GM21717 (cell line): ENCODE measurements at regions not wholly inside any gene's neighbourhood (a gene's known extent, or its start where the extent isn't known, plus 50 kb on each side); places are given as distances from the start of the nearest gene placed in this dataset.
A peak's percentile ranks its signal among the peaks of the same experiment; 100 is the strongest.

Experiments used
- ATAC-seq: cut with Tn5 transposase; IDR thresholded peaks from one replicate; pipeline ENCODE4 v1.9.1; 2021; ENCODE audit warnings: mild to moderate bottlenecking, moderate library complexity; ENCODE audit not compliant: unreplicated experiment

DNA sequence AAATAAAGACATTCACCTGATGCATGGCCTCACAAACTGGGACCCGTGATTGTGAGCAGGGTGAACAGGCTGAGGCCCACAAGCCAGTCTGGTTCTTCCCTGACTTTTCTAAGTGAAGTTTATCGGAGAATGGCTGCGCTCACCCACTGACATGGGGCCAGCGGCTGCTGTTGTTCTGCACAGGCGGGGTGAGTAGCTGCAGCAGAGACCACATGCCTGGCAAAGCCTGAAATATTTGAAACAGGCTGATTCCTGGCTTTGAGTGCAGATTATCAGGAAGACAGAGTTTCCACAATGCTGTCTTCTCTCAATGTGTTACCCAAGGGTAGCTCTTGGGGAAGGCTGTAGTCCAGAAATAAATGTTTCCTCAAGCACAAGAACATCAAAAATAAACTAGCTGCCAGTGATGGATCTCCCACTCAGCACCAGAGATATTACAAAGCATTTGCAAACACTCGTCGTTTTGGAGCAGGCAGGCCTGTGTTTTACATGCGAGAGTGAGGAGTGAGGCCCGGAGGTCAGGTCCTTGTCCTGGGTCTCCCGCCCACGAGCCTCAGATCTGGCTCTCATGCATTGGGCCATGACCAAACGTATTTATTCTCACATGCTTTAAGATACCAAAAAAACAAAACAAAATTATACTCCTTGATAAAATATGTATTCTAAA is 647.1 kb downstream of the GALR1 start:
- ATAC-seq = no peak

GRCh38 chr18:77897606-77898005 is 648.0 kb downstream of the GALR1 start:
- no peak for ATAC-seq

GRCh38 chr18:77899972-77900754 is 650.5 kb downstream of the GALR1 start:
- peak; percentile 98 for ATAC-seq

- ATAC-seq = no peak
Measured at GRCh38 chr18:77905011-77905410, 655.4 kb downstream of the GALR1 start.

DNA sequence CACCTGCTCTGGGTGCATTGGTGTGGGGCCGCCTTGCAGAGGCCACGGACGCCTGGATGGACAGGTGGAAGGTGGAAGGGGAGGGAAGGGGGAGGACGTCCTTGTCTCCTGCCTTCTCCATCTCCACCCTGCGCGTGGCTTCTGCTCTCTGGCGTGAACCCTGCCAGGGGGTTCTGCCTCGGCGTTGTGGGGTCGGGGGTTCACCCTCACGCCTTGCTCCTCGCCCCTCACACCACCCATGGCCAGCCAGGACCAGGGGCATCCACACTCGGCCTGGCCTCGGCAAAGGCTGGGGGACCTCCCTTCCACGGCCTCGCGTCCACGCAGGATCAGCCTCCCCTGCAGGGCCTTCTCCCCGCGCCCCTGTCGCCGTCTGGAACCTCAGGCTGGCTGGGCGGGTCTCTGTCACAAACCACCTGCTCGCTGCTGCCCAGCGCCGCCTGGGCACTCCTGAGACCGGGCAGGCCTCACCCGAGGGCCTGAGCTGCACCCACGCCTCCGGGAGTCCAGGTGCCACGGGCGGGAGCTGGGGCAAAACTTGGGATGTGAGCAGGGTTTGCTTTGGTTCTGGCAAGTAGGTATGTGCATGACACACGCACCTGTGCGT is 655.9 kb downstream of the GALR1 start:
- no peak for ATAC-seq

DNA sequence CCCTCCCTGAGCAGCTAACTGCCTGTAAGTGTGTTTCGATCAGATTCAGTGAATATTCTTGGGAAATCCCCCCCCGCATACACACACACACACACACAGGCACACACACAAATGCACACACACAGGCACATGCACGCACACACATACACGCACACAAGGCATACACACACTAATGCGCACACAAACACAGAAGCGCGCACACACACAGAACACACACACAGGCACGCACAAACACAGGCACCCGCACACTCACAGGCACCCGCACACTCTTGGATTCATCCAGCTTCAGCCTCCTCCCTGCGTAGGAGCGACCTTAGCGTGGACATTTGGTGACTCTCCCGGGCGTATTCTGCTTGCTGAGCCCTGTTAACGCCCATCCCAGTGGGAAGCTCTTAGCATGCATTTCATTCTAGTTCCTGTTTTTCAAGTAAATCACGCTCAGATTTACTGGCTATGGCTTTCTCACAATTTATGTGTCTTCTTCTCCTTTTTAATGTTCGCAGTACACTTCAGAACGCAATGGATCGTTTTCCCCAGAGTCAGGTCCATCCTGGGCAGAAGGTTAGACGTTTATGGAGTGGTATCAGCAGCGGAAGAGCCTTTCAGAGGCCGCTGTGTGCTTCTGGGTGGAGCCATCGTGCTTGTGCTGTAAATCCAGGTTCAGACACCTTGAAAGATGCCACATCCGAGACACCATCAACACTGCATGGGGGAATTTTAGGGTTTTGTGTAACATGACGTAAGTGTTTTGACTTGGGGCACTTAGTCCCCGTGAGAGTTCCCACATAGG is 656.6 kb downstream of the GALR1 start:
- no peak for ATAC-seq

DNA sequence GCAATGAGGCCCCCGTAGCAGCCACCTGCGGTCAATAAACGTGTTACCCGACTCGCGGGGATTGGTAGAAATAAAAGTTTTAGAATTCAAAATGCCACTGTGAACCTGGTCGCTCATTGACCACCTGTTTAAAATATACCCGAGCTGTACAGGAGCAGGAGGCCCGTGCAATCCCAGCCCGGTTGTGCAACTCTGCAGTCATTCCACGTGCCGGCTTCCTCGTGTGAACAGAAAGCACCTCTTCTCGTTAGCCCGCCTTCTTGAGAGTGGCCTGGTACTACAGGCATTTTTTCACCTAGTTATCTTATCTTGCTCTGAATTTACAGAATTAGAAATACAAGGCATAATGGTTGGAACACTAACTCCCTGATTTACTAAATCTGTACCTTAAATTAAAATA is 660.7 kb downstream of the GALR1 start:
- no peak for ATAC-seq

- no peak for ATAC-seq
Measured at GRCh38 chr18:77911971-77912605, 662.4 kb downstream of the GALR1 start.

- ATAC-seq = no peak
Measured at GRCh38 chr18:77918730-77919129, 669.1 kb downstream of the GALR1 start.

GRCh38 chr18:77919923-77920322 is 670.3 kb downstream of the GALR1 start:
- no peak for ATAC-seq

- ATAC-seq = no peak
Measured at GRCh38 chr18:77935342-77935741, 685.7 kb downstream of the GALR1 start.

- ATAC-seq = no peak
Measured at GRCh38 chr18:77940566-77940965, 690.9 kb downstream of the GALR1 start.

- ATAC-seq = no peak
Measured at GRCh38 chr18:77944533-77944932, 694.9 kb downstream of the GALR1 start.

DNA sequence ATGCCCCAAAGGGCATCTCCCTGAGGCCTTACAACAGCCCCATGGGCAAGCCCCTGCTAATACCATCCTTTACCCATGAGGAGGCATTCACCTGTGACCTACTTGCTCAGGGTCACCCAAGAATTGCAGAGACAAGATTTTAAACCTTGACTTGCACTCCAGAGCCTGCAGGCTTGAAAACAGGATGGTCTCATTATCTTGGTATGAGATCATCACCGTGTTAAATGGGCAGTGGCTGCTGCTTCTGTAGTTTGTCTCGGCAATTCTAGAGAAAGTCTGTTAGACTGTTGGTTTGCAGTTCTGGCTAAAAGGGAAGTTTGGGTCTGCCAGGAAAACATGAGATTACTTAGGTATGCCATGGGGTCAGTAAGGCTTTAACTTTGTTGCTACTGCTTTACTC is 698.9 kb downstream of the GALR1 start:
- ATAC-seq = no peak

DNA sequence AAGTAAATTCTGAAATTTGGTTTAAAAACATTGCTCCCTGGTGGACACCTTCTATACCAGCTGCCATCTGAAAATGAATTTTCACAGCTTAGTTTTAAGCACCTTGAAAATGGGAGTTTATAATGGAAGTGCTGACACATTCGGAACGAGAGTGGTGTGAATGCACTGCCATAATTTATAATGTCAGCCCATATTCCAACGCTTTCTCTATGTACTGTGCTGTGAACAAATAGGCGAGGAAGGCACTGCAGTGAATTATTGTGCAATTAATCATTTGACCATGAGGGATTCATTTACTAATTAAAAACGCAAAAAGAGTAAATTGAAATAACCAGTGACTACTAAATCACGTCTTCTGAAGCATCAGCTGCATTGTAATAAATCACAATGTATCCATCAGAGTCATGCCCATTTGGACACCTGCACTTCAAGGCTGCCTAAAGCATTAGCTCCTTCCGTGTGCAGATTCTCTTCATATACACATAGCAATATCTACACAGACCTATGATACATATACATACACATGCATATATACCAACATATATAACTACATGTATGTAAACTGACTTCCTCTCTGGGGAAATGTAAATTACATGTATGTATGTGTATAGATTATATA is 699.8 kb downstream of the GALR1 start:
- no peak for ATAC-seq

DNA sequence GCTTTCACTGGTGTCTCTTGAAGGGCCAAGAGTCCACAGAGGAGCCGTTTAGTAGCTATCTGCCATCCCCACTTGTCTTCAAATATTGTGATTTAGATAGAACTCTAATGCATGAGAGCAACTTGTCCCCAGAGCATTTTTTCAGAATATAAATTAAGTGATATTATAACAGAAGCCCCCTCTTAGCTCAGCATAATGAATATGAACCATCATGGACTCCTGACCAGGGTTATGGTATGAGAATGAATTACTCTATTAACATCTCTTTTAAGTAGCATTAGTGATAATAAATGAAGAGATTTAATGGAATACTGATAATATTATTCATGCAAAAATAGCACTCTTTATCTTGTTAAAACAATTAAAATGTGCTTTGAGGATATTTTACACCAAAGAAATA is 709.6 kb downstream of the GALR1 start:
- no peak for ATAC-seq

DNA sequence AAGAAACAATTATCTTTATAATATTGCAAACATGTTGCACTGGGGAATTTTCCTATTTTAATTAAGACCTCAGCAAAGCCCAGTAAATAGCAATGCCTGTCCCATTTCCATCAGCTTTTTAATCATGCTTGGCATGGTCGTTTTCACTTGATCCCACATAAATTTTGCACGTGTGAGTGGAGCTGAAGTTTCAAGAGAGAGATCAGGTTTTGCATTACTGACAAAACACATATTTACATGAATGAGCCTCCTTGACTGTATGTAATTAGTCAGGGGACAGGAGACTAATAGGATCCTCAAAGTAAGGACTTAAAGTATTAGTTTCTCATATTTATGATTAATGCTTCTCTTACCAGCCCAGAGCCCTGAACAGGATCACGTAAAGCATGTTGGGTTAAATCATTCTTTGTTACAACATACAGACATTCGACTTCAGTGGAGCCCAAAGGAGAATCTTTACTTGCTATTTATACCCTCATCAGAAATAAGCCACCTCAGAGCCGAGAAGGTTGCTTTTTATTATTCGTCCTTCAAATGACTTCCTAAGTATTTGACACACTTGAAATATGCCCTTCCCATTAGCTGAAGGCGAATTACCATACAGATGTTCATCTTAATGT is 711.3 kb downstream of the GALR1 start:
- no peak for ATAC-seq

- ATAC-seq = no peak
Measured at GRCh38 chr18:77967071-77967470, 717.4 kb downstream of the GALR1 start.

GRCh38 chr18:77967791-77968190 is 718.1 kb downstream of the GALR1 start:
- no peak for ATAC-seq

GRCh38 chr18:77969972-77970371 is 720.3 kb downstream of the GALR1 start:
- ATAC-seq = no peak
